Jurkat, Clone E6-1 (cell line): ENCODE measurements at regions not wholly inside any gene's neighbourhood (a gene's known extent, or its start where the extent isn't known, plus 50 kb on each side); places are given as distances from the start of the nearest gene placed in this dataset.

ENCODE experiments used
- DNase-seq: peaks from one replicate; pipeline ENCODE4 v3.0.0-alpha.2; 2011; ENCODE audit warnings: low read depth, low spot score
- H3K4me3 ChIP-seq: 2 replicates; pipeline ENCODE4 v1.5.1; 2011; ENCODE audit warnings: mild to moderate bottlenecking, low read length, control low read depth, moderate library complexity

GRCh38 chr2:176680916-176681516, 411.8 kb downstream of the MTX2 start:
- no peak for DNase-seq

GRCh38 chr2:176681584-176682115, 412.4 kb downstream of the MTX2 start:
- no peak for DNase-seq
- no peak overlapping the region for H3K4me3 ChIP-seq

More at GRCh38 chr2:176680916-176681516, 411.8 kb downstream of the MTX2 start:
- no peak overlapping the region for H3K4me3 ChIP-seq

GRCh38 chr2:176682278-176682677, 413.0 kb downstream of the MTX2 start:
- no peak for DNase-seq
- H3K4me3 ChIP-seq, result no peak overlapping the region

GRCh38 chr2:176683618-176684111, 414.4 kb downstream of the MTX2 start:
- no peak for DNase-seq
- H3K4me3 ChIP-seq, result no peak overlapping the region

DNA sequence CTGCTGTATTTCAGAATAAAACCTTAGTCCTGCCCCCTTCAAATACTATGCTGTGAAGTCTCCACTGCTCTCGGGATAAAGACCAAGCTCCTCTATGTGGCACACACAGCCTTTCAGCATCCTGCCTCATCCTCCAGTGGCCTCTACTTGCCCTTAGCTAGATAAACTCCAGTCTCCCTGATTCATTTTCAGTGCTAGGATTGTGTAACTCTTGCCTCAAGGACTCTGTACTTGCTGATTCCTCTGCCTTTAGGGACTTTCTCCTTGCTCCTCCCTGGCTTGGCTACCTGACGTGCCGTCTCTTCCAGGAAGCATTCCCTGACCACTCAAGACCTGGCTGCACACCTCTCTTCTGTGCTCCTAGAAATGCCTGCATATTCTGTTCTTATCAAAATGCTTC, 416.7 kb downstream of the MTX2 start:
- DNase-seq, result no peak

GRCh38 chr2:176686328-176686727, 417.1 kb downstream of the MTX2 start:
- no peak for DNase-seq
- no peak overlapping the region for H3K4me3 ChIP-seq

More for the DNA sequence above, 416.7 kb downstream of the MTX2 start:
- no peak overlapping the region for H3K4me3 ChIP-seq

GRCh38 chr2:176687342-176687741, 418.1 kb downstream of the MTX2 start:
- no peak for DNase-seq
- H3K4me3 ChIP-seq, result no peak overlapping the region

DNA sequence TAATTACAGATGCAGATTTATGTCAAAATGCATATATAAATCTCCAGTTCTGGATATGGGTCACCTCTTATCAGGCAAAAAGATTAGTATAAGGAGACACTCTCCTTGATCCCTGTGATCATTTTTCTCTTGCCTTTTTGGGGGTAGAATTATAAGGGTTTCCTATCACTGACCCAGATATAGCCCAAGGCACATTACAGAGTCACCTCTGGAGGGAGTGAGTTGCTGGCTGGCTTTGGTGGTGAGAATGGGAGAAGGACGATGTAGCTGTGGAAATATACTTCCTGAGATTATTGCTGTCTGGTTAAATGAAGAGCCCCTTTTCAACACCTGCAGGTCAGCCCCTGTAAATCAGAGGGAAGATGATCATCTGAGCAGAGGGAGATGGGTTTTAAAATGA, 418.7 kb downstream of the MTX2 start:
- no peak overlapping the region for H3K4me3 ChIP-seq
- DNase-seq, result no peak

- H3K4me3 ChIP-seq, result no peak overlapping the region
- no peak for DNase-seq
Observed at GRCh38 chr2:176689711-176690110, 420.5 kb downstream of the MTX2 start.

- H3K4me3 ChIP-seq, result no peak overlapping the region
- DNase-seq, result no peak
Observed at GRCh38 chr2:176691471-176691870, 422.2 kb downstream of the MTX2 start.

GRCh38 chr2:176692533-176692932, 423.3 kb downstream of the MTX2 start:
- no peak overlapping the region for H3K4me3 ChIP-seq
- no peak for DNase-seq

GRCh38 chr2:176699098-176699497, 429.9 kb downstream of the MTX2 start:
- no peak for DNase-seq
- no peak overlapping the region for H3K4me3 ChIP-seq

- no peak overlapping the region for H3K4me3 ChIP-seq
- no peak for DNase-seq
Observed at GRCh38 chr2:176699644-176700043, 430.4 kb downstream of the MTX2 start.

DNA sequence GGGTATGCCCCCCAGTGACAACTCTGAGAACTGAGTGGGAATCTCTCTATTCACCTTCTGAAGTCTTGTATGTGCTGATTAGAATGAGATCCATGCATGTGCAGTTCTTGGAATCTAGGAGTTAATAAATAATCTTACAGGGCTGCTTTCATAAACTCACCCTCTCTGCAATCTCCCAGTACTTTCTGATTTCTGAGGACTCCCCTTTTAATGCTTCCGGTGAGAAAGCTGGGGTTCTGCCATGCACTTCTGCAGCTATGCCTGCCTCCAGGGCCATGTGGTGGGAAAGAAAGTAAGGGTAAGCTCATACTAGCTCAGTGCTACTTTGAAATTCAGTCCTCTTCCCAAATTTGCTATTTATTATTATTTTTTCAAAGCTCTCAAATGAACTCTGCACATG, 432.9 kb downstream of the MTX2 start:
- no peak for DNase-seq
- no peak overlapping the region for H3K4me3 ChIP-seq

DNA sequence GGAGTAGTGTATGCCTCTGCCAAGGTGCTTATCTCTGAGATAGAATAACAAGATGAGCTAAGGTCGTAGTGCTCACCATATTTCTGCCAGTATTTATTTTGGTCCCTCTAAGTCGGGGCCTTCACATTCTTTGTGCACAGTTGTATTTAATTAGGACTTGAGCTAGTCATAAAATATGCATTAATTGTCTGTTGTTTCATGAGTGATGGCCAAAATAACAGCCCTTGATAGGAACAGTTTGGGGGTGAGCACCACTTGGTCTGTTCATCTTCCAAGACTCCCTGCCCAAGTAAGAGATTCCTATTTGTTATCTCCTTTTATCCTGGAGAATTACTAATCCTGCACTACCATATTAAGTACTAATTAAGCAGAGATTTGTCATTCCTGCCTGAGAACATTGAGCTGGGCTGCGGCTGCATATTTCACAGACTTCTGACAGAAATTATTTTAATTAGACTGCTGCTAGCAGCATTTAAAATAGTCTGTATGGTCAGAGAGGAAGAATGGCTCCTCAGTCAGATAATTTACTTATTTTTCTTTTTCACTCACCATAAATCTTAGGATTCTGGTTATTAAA, 435.1 kb downstream of the MTX2 start:
- H3K4me3 ChIP-seq, result no peak overlapping the region
- no peak for DNase-seq

- no peak for DNase-seq
Observed at GRCh38 chr2:176709149-176709951, 440.1 kb downstream of the MTX2 start.

GRCh38 chr2:176709991-176710390, 440.7 kb downstream of the MTX2 start:
- H3K4me3 ChIP-seq, result no peak overlapping the region
- DNase-seq, result no peak

More at GRCh38 chr2:176709149-176709951, 440.1 kb downstream of the MTX2 start:
- H3K4me3 ChIP-seq, result no peak overlapping the region

DNA sequence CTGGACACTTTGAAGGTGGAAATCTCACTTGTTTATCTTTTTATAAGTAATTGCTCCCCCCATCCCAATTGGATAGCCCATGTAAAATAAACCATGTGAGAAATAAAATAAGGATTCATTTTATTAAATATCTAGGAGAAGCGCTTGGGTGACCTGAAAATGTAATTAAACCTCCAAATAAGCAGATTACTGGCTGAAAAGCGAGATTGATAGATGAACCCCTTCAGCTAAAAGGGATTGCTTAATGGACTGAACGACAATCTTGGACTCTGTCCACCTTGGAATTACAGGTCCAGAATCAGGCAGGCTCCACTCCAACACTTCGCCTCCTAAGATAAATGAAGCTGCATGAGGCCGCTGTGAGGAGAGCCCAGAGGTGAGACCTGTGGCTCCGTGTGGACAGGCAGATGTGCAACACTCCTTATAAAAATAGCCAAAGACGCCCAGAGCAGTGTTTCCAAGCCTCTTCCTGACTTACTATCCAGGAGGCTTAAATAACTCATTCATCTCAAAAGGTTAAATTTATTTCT, 441.5 kb downstream of the MTX2 start:
- H3K4me3 ChIP-seq, result no peak overlapping the region
- no peak for DNase-seq

DNA sequence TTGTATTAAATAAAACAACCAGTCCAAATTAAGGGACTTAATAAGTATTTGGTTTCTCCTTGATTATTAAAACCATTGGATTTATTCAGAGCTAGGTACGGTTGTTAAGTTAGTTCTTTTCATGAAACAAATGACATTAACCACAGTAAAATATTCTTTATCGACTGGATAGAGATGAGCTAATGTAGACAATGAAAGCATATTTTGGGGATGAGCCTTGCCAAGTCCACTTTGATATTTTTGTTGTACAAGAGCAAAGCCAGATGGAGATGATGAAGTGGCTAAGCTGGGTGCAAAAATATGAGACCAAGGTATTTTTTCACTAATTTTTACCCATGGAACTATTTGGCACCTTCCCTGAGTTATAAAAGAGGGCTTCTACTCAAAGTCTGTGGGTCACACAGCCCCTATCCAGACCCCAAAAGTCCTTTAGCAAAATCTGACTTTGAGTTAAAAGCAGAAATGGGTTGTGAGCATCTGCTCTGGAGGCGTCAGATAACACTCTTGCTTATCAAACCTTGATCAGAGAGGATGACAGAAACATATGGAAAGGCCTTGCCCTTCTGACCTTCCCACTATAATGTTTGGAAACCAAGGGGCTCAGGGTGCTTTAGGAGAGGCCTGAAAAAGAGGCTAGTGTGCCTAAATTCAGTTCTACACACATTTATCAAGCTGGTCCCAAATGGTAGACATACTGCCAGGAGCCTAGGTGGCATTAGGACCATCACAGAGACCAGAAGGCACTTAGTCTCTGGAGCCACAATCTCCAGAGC, 456.8 kb downstream of the MTX2 start:
- DNase-seq, result no peak

More for the DNA sequence above, 456.8 kb downstream of the MTX2 start:
- no peak overlapping the region for H3K4me3 ChIP-seq
